HG03103 (cell line): ENCODE measurements at regions not wholly inside any gene's neighbourhood (a gene's known extent, or its start where the extent isn't known, plus 50 kb on each side); places are given as distances from the start of the nearest gene placed in this dataset.

Source experiments
- ATAC-seq: cut with Tn5 transposase; IDR thresholded peaks from one replicate; pipeline ENCODE4 v1.9.1; 2021; ENCODE audit warnings: low read depth; ENCODE audit not compliant: unreplicated experiment

DNA sequence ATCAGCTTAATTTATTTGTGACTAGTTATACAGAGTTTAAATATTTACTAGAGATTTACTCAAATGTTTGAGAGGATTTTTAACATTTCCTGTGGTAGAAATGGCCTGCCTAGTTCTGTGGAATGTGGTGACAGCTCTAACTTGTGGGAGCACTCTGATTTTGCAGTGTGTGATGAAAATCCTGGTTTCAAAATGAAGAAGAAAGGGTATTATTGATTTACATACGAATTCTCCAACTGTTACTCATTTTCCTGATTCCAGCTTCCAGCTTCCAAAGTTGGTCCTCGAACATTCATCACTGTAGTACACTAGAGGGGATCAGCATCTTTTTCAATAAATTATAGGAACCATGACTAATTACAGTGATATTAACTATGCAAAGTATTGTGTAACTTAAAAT, 462.7 kb upstream of the PKN2 start:
- no peak for ATAC-seq

DNA sequence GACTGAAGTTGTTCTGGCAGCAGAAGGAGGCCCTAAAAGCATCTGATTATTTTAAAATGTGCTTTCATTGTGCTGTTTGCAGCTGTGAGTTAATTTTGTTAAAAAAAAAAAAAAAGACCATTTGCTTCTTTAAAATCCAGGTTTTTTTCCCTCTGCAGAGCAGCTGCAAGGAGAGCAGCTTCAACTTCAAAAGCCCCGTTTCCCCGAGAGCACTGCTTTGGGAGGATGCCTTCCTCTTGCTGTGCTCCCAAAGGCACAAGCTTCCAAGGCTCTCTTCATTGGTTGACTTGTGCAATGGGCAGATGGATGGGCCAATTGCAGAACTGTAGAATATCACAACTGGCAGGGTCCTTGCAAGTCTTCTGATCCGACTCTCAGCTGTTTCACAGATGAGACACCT, 459.2 kb upstream of the PKN2 start:
- no peak for ATAC-seq

DNA sequence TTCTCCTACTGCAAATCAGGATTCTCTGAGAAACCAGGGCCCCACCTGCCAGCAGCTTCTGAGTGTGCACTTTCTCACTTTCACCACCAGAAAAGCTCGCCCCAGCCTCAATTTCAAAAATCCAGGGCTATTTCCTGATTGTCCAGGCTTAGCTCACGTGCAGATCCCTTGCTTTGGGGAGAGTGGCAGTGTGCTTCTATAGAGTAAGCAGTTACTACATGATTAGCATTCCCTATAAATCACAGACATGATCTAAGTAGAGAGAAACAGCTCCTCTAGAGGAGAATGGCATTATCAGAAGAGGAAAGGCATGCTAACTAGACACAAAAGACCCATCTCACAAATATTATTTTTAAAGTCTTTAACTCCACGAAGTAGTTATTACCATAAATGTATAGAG, 456.0 kb upstream of the PKN2 start:
- ATAC-seq, result no peak

DNA sequence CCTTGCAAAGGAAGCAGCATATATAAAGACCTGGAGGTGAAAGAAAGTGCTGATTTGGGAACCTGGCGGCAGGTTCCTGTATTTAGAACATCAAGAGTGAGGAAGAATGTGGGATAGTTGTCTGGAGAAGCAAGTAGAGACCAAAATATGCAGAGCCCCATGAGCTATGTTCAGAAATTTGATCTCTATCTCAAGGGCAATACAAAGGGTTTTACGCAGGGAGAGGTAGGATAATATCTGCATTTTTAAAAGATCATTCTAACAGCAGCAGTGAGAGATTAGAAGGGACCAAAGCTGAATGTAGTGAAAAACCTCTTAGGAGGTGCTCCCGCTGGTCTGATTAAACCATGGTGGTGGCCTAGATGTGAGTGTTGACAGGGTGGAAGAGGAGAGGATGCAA, 453.9 kb upstream of the PKN2 start:
- no peak for ATAC-seq

DNA sequence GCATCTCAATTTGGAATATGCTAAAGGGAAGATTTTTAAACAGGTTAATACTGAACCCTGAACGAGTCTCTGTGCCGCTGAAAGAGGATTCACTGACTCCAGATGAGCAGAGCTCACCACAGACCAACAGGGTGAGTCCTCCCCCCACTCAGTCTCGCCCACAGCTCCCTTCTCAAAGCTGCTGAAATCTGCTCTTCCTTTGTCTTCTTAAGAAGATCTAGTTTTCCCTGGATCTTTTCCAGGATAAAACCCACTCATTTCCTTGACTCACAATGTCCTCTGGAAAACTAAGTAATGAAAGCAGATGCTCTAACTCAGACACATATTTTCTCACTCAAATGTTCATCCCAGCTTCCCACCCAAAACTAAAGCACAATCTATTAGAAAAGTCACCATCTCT, 447.0 kb upstream of the PKN2 start:
- ATAC-seq, result no peak

DNA sequence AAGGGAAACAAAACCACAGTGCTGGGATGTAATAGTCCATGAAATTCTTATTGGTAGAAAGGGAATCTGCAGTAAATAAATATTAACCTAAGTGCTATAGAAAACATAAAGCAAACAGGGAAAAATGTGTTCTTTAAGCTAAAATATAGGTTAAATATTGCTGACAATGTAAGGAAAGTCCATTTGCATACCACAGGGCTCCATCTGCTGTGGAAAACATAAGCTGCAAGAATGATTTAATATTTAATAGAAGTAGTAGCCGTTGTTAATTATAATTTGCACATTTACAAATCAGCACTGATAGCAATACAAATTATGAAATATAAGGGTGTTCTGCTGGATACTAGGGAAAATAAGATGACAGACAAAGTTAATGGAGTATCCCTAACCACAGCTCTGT, 444.9 kb upstream of the PKN2 start:
- ATAC-seq, result no peak

DNA sequence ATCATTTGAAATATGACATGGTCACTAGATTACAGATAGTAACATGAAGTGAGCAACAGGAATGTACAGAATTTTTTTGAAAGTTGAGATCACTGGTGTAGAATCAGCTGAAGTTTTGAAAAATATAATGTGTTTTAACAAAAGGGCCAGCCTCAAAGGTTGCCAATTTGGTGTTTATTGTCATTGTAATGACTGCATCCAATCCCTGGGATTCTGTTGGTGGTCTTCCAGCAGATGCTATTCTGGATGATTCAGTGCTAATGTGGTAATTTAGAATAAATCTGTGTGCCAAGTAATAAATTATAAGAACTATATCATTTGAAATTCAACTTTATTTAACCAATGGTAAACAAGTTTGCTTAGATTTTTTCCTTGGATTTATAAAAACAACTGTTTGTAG, 436.4 kb upstream of the PKN2 start:
- no peak for ATAC-seq

DNA sequence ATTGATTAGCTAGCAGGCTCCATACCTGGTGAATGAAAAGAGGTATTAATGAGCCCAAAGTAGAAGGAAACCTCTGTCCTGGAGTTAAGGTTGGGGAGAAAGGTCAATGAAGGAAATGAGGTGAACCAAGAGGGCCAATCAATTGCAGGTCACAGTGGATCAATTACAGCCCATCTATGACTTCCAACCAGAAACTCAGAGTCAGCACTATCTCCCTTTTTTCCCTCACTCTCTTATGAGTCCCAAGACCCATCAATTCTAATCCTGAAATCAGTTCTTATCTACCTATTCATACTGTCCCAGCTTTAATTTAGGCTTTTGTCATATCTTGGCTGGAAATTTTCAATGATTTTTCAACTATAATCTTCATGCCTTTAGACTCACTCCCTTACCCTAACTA, 433.2 kb upstream of the PKN2 start:
- no peak for ATAC-seq

DNA sequence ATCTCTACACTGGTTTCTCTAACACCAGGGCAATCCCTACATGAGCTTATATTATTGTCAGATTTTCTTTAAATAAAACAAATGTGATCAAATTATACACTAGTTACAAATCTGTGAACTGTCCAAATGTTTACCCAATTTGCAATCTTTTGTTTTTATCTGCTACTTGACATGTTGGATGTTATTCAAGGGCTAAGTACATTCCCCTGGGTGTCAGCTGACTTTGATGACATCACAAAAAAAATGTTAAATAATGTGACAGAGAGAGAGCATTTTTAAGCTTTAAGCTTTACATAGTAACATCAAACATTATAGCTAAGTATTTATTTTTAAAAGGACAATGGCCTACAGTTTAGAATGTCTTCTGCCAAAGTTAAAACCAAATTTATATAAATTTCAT, 431.3 kb upstream of the PKN2 start:
- no peak for ATAC-seq

DNA sequence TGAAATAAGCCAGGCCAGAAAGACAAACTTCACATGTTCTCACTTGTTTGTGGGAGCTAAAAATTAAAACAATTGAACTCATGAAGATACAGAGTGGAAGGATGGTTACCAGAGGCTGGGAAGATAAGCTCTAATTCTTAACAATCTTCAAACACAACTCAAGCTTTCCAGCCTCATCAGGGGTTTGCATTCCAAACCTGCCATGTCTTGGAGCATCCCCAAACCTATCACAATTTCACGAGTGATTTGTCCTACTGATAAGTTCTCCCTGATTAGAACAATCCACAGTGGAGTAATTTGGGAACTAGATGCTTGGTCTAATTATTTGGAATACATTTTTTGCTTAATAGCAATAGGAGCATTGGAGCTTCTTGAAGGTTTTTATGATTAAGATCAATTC, 418.5 kb upstream of the PKN2 start:
- ATAC-seq, result no peak

DNA sequence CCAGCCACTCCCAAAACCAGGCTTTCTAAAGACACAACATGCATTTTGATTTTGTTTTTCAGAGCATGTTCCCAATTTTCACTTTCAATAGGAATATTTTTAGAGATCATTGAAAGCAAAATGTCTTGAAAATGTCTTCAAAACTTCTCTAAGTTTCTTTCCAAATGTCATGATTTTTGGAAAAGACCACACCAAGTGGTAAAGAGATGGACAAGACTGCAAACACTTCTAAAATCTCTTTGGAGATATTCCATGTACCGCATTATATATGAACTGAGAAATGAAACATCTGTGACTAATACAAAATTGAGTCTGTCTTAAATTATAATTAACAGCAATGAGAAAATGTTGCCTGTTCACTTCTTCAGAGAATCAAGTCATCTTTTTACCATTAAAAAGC, 418.0 kb upstream of the PKN2 start:
- ATAC-seq, result no peak

DNA sequence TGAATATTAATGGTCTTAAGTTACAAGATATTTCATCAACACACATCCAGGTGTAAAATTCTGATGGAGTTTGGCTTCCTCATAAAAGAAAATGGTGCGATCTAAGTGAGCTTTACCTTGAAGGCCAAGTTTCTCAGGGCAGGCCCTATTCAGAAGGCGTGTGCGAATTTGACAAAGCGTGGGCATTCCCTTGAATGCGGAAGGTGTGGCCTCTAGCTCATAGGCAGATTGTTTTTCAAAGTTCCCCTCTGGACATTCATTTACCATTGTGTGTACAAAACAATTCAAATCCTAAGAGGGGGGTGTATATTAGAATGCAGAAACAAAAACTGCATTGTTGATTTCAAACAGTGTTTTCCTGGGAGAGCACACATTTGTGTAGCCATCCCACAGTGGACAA, 411.9 kb upstream of the PKN2 start:
- ATAC-seq, result no peak

DNA sequence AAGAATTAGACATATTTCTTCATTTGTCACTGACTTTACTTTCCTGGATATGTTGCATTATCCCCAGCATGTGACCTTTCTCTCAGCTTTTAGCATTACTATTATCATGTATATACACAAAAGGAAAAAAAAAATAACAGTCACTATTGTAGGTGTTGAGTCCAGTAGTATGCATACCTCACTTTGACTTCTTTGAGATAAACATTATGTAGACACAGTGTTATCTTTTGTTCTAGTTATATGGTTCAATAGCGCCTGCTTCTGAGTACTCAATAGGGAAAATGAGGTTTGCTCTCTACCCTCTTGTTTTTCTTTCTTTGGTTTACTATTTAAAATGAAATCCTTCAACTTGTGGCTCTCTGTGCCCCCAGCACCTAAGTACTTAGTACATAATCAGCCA, 409.6 kb upstream of the PKN2 start:
- no peak for ATAC-seq

DNA sequence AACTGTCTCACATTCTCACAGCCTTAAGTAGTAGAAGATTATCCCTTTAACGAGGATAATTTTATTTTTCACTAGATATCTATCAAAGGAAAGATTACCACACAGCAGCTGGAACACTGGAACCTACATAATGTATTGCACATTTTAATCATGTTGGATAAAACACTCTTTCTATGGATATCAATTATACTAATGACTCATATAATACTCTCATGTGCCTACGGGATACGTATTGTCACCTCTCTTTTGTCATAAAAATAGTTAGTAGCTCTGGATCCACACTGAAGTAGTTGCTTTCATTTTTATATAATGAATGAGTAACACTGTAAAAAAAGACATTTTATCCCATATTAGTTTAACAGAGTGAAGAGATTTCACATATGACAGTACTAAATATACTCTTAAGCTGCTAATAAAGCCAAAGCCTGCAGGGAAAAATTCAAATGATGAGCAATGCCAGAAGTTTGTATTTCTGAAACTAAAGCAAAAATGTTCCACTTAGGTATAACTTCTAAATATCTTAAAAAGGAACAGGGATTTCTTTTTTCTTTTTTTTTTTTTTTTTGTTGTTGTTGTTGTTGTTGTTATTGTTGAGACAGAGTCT, 408.7 kb upstream of the PKN2 start:
- no peak for ATAC-seq

DNA sequence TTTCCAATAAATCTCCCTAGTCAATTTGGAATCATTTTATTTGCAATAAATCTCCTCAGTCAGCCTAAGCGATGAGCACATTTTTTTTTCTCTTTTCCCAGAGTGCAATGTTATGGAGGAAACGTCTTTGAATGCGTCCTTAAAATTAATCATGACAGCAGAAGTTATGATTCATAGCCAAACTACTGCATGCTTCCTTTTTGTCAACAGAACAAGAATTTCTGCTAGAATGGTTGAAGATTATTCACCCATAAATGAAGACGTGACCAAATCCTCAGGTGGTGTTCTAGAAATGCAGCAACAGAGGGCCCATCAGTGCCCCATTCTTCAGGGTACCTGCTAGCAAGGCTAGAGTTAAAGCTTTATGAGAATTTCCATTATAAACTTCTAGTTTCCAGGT, 407.9 kb upstream of the PKN2 start:
- ATAC-seq, result no peak

DNA sequence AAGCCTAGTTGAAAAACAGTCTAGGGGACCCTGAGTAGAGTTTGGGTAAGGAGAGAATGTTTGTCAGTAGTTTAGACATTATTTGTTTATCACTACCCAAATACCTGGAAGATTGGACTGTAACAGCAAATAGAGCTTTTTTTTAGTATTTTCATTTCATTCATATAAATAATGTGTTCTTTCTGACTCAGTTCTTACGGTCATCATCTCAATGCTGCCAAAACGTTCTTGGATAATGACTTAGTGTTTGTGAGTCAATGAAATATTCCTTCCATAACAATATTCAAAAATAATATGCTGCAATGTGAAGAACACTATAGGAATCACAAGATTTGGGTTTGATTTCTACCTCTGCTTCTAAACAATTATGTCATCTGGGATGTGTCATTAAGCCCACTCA, 400.0 kb upstream of the PKN2 start:
- no peak for ATAC-seq

DNA sequence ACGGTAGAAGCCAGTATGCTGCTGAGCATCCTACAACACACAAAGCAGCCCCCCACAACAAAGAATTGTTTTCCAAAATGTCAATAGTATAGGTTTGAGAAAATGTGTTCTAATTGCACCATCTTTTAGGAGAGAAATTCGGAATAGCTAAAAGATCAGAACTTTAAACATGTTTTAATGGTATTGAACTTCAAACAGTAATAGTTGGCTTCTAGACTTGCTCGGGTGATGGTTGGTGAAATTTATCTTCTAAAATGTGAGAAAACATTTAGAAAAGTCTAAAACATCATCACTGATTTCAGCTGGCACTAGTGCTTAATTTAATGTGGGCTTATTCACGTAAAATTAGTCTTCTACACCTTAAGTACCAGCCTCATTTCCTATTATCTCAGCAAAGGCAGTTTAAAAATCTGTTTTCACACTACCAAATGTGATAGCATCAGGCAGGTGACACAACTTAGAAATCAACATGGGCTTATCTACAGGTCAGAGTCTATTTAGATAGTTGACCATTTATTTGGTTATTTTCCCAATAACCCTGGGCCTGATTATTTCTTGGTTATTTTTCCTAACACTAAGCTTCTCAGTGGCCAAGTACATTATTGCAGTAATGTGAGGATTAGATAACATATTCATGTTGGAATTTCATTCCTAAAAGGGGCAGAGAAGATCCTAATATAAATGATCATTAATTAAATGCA, 399.3 kb upstream of the PKN2 start:
- no peak for ATAC-seq

DNA sequence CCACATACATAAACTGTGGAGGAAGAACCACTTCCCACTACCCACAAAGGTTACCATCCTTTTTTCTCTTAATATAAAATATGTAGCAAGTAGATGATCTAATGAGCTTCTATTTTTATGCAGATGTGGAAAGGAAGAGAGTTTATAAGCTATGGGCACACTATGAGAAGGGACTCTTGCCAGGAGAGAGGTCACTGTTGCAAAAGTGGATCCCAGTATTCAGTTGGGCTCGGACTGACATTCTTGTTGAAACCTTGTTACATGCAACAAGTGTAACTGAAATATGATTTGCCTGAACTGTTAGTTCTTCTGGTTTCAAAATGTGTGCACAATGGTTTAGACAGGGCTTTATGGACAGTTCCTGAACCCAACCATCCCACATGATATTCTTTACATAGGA, 397.4 kb upstream of the PKN2 start:
- no peak for ATAC-seq

DNA sequence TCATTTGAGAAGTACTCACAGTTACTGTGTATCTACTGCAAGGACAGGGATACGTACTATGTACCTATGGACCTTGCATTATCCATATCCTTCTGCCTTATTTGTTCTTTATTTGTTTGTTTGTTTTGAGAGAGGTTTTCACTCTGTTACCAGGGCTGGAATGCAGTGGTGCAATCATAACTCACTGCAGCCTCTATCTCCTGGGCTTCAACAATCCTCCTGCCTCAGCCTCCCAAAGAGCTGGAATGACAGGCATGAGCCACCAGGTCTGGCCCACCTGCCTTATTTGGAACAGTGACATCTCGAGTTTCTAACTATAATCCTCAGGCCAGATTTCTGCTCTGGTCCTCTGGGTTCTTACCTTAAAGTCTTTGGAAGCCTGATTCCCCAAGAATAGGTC, 395.5 kb upstream of the PKN2 start:
- no peak for ATAC-seq

DNA sequence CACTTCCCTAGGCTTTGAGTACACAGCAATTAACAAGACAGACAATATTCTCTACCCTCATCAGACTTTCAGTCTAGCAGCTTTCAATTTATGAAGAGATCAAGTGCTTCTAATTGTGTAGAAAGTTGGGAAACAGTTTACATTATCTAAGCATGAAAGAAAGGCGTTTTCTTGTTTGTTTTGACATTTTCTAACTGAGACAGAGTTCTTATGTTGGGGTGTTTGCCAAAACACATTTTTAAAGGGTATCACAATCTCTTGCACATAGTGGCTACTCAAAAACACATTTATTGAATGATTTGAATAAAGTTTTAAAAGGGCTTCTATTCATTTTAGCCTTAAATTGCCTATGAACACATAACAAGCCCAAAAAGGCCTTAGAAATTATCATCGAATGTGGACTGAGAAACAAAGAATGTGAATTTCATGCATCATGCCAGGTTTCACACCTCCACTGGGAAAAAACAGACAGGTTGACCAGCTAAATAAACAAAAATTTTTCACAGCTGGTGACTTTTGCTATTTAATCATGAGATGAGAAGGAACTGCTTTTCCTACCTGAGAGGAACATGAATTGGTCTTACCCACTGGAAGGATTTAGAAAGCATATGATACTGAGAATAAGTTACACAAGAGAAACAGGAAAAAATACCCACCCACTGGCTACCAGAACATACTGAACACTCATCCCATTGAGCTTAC, 394.5 kb upstream of the PKN2 start:
- ATAC-seq, result no peak

DNA sequence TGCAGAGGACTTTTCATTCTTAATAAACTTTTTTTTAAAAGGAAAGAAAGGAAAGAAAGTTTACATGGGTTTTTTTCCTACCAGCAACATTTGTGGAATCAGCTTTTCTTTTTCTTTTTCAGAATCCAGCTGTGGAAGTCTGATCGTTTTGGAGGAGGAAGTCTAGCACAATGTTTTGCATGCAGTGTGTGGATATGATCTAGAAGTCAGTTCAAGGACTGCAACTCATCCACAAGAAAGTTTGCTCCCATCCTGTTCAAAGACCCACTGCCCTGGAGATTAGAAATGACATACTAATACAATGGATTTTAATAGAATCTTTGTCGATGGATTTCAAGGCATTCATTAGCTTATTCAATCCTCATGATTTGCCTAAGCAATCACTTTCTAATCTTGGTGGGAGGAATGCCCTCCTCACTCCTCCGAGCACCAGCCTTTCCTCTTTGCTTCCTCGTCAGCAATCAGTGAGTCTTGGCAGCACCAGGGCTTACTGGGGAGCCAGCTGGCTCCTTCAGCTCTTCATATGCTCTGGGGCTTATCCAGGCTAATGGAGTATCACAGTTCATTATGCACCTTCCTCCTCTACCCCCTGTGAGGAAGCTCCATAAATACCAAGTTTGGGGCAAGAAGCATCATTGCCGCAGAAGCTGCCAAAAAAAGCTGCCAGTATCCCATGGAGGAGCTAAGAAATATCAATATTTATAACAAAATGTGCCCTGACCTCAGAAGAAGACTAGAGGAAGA, 392.3 kb upstream of the PKN2 start:
- ATAC-seq, result no peak
